NCI-H2107 (cell line): ENCODE measurements at regions not wholly inside any gene's neighbourhood (a gene's known extent, or its start where the extent isn't known, plus 50 kb on each side); places are given as distances from the start of the nearest gene placed in this dataset.

Experiments
- DNase-seq: peaks from one replicate; lab custom pipeline; 2025; lab: John Stamatoyannopoulos, UW

DNA sequence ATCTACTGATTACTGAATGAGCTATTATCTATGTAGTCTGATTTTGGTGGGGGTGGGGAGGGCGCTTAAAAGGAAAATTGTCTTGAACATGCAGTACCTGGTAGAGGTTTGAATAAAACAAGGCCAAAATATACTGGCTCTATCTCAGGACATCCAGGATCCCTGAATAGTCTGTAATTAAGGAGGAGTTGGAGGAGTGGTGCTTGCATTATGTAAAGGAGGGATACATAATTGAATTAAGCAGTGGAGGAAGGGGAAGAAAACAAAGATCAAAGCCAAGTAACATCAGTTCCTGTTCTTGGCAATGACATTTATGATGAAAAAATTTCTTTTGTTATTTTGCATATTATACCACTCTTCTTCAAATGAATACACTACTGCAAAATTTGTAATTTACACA, 539.4 kb upstream of the ZEB2 start:
- DNase-seq = no peak

DNA sequence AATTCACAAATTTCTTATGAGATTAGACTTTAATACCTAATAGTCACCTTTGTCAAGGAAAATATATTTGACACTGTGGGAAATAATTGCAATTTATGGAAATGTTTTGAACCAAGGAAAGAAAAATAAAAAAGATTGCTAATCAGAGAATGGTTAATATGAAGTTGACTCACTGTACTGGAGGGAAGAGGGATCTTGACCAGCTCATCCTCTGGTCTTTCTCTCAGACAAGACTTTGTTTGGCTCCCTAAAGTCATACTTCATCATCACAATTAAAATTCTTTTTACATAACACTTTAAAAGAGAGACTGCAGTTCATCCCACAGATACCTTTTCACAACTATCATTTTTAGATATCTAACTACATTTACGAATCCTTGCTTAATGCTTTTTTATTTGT, 538.5 kb upstream of the ZEB2 start:
- DNase-seq = no peak

DNA sequence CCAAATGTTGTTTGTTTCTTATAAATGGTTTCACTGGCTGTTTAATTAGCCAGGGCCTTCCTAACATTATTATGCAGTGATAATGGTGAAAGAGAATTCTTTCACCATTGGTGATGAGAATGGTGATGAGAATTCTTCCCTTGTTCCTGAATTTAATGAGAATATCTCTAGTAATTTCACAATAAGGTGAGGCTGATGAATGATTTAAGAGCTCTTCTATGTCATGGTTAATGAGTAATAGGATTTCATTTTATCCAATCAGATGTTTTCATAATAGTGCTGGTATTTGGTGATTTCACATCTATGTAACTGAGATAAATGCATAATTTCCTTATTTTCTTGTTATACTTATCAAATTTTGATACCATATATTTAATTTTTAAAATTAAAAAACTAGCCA, 535.7 kb upstream of the ZEB2 start:
- no peak for DNase-seq

DNA sequence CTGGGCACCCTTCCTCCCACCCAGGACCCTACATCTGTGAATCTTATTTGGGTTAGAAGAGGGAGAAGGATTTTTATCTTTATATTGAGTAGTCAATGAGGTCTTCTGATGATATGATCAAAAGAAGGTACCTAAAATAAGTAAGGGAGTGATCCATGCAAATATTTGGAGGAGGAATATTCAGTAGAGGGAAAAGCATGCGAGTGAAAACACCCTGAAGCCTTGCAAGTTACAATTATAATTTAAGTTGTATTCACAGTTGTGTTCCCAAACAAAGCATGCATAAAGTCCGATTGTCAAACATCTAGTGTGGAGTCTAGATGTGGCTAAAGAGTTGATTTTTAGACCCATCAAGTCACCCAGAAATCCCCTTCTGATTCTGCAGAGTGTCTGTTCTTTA, 530.2 kb upstream of the ZEB2 start:
- DNase-seq = no peak

DNA sequence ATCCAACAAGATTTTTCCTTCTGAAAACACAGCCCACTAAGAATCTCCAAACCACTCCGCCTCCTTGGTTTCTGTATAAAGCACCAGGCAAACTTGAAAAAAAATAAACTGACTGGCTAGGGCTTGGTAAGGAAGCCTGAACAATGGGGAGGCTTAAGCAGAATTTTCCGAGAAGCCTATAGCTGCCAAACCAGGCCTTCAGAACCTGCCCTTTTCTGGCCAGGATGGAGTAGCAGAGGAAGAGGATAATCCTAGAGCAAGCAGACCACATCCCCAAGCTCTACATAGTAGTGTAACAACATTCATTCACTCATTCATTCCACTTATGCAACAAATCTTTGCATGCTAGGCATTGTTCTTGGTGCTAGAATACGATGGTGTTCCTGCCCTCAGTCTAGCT, 529.6 kb upstream of the ZEB2 start:
- no peak for DNase-seq

DNA sequence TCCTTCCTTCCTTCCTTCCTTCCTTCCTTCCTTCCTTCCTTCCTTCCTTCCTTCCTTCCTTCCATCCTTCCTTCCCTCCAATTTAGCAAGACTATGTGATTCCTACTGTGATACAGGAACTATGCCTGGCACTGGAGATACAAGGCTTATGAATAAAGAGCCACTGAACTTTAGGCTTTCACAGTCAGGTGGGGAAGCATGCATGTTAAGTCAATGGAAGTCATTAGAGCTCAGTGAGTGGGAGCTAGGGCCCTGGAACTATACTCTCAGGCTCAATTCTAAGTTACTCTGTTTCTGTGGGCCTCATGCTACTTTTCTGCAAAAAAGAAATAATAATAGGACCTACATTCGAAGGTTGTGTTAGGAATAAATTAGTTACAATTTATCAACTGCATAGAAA, 527.6 kb upstream of the ZEB2 start:
- DNase-seq = no peak

DNA sequence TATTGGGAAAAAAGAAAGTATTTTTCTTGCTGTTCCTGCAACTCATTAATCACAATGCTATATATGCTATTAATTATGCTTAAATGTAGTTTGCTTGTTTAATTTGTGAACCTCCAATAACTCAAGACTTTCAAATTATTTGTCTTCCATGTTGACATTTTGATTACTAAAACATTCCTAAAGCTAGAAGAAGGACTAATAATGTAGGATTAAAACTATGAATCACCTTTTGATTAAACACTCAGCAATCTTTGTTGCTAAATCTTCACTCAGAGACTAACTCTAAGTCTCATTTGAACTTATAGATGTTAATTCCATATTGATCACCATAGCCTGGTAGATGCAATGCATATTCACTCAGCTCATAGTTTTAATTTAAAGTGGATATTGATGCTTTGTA, 524.6 kb upstream of the ZEB2 start:
- no peak for DNase-seq

DNA sequence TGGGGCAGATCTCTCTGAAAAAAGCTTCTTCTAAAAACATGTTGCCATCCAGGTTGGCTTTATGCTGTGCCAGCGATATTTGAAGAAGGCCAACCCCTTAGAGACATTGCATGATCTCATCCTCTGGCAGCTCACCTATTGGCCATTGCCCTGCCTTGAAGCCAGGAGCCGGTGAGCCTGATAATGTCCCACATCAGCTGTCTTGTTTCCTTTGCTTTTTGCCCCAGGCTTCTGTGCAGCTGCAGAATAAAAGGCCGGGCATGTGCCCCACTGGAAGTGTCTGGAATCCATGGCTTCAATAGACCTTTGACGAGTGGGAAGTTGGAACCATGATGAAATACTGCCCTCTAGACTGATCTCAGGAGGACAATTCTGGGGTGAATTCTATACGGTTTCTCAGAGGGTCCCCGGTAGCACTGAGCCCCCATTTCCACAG, 523.5 kb upstream of the ZEB2 start:
- no peak for DNase-seq

DNA sequence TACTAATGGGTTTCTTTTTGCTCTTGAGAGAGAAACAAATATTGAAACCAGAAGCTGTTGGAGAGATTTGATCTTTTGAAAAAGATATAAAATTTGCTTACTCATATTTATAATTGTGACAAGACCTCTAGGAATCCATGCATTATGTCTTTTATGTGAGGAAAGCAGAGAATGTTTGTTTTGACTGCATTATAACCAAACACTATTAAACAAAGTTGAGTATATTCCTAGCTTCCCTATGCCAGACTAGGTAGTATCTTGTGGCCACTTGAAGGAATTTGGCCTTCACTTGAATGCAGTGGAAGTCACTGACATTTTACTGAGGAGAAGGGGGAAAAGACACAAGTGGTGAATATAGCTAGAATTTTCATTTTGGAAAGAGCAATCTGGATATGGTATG, 521.8 kb upstream of the ZEB2 start:
- no peak for DNase-seq

DNA sequence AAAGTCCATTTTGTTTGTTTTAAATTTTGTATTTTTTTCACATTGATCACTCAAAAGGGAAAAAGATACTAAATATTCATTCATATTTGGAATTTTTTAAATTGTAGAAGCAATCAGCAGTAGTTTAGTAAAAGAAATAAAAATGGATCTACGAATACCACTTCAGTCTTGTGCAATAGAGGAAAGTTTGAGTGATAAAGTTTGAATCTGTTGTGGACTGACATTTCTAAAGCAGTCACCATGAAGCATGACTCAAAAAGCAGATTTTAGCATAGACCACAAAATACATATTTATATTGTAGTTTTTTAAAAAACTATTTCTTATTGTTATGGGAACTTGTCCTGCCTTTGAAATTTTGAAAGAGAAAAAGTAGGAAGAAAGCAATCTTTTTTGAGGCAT, 520.5 kb upstream of the ZEB2 start:
- no peak for DNase-seq

DNA sequence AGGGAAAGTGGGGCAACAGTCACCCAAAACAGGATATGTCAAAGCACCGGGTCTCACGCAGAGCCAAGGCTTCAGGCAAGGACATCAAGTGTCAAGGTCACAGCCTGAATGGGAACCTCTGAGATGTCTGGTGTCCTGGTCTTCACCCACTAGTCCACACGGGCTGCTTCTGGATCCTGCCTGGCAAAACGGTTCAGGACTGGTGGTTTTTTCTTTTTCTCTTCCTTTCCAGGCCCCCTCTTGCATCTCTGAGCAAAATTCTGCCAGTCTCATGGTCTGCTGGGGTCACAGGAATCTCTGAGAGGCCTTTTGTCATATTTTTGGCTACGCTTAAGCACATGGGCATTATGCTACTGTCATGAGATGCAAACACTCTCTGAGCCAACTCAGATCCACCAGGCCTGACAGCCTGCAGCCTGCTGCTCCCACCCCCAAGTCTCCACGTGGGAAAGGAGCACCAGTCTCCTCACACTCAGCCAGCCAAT, 518.2 kb upstream of the ZEB2 start:
- no peak for DNase-seq

DNA sequence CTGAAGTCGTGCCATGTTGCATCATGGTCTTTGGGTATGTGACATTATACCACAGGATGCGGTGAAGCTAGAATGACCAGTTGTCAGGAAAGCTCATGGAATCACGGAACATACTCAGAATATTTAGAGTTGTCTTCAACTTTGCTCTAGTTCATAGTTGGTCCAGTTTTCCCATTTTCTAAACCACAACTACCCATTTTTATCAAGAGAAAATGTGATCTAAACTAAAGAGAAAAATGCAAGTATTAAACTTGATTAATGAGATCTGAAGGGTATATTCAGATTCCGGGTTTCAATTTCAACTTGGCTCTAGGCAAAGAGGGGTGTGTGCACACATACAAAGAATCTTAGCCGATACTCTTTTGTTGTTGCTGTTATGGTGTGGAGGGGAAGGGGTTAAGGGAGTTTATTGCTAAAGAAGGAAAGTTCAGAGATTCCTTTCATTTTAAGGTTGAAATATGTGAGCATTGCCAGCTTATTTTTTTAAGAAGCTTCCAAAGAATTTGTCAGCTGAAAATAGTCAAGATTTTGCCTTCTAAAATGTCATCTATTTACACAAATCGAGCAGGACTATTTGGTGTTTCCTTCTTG, 516.6 kb upstream of the ZEB2 start:
- no peak for DNase-seq

DNA sequence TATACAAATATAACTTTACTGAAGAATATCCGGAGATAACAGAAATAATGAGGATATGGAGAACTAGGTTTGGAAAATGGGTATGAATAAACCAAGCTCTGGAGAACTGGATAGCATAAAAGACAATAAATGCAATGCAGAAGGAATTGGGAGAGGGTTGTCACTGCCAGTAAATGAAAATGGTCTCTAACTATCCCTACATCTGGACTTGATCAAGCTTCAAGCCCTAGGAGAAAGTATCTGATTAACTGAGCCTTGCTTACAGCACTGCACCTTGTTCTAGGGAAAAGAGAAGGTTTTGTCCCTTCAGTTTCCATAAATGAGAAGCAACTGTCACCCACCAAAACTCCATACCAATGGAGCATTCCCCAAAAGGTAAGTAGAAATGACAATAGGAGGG, 514.6 kb upstream of the ZEB2 start:
- DNase-seq = no peak

DNA sequence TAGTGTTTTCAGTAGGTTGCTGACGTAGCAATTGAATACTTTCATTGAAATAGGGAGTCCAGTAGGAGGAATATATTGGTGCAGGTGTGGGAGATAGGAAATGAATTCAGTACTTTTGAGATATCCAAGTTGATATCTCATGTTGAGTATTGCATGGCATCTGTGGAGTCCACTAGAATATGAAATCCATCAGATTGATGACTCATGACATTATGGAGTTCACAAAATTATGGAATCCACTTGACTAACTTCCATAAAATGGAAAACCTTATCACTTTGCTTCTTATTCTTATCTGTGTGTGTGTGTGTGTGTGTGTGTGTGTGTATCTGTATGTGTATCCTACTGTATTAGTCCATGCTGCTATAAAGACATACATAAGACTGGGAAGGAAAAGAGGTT, 513.5 kb upstream of the ZEB2 start:
- no peak for DNase-seq

DNA sequence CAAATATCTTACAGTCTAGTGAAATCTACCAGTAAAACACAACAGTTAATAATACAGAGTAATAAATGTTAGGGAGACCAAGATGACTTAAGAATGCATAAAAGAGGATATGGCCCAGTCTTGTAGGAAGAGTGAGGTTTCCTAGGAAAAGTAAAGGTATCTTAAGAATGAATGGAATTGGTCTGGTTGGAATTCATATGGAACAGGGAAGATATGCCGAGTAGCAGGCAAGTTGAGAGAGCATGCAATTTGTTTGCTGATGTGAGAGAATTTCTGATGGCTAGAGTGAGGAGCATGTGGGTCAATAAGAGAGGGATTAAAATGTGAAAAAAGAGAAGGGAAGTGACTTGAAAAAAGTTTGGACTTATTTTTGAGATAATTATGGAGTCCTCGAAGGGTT, 512.9 kb upstream of the ZEB2 start:
- no peak for DNase-seq

DNA sequence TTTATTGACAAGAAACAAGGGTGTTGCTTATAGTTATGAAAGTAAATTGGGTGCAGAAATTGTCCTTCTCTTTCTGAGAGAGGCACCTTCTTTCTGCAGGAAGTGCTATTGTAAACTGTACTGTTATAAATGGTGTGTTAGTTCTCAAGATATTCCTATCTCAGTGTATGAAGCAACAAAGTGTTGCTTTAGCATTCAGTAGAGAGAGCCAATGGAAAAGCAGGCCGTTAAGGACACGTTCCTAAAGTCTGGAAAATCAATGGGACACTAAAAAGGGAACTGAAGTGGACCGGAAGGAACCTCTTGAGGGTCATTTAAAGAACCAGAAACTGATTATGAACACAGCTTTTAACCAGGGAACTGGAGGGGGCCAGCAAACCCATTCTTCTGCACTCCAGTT, 510.0 kb upstream of the ZEB2 start:
- no peak for DNase-seq

DNA sequence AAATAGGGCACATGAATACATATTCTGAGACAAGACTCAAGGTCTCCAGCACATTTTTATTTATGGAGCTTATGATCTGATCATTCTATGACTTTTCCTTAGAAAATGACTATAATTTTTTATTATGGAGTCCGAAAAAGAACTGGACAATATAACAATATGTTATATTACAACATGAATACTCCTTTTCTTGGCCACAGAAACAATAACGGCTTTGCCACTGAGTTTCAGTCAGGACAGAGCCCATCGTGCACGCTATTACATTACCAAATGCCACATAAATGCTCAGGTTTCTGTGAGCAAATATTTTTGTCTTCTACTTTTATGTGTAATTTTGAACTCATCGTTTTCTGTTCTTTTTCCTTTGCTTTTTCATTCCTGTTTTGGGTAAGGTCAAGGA, 509.2 kb upstream of the ZEB2 start:
- DNase-seq = no peak

DNA sequence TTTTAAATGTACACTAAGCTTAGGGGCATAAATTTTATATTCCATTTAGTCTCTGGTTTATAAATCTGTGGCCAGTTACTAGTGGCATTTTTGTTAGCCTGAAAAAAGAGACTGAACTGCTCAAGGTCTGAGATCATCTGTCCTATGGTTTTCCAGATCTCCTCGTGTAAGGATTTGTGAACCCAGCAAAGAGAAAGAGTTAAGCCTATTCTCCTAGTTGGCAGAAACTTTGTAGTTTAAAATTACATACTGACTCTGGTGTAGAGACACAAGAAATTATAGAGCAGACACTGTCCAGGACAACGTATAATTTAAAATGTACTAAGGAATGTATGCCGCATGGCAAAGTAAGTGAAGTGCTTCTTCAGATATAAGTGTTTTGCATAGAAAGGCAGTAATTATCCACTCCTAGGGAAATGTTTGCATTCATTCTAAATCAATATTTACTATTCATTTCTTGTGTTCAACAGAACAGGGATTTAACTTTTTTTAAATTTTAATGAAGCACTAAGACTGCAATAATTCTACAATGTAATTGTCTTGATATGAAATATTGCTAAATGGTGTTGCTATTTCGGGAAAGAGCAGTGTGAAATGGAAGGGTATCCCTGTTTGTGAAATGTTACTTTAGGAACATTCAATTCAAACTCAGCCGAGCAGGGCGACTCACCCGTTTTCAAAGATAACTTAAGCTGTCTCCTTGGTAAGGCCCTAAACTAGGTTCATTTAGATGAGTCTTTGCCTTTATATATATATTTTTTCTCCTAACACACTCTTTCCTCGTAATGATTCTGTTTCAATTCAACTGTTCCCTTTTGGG, 508.4 kb upstream of the ZEB2 start:
- DNase-seq = no peak

DNA sequence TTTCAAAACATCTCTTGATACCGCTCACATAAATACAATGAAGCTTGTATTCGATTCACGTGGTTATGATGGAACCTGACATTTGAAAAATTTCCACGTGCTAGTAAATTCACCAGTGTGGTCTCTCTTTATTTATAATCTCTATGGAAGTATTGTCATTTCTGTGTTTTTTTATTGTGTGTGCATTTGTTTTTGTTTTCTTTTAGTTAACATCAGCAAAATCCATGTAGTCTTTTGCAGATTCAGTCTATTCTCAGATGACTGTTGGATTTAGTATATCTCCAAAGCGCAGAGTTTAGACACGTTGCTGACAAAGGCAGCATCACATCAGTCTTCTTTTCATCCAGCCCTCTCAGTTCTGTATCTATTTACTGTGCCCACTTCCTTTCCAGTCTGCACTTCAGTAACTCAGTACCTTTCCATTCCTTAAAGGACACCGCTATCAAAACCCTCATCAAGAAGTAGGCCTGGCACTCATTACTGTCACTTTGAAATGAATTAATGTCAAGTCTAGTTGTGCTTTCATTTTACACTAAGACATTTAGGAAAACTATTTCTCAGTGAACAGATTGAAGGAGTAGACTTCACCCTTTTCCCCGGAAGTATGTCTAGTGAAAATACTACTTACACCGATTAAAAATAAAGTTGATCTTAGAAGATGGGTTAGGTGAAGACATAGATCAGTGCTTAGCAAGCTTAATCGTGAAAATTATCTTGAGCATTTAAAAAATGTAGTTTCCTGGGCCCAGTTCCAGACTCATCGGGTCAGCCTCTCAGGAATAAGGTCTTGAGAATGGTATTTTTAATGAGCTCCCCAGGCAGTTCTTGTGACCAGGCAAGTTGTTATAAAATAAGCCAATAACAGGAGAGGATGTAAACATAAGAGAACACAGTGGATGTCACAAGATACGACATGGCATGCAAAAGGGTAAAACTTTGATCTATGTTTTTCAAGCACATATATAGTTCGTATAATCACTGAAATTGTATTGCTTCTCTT, 506.8 kb upstream of the ZEB2 start:
- no peak for DNase-seq

DNA sequence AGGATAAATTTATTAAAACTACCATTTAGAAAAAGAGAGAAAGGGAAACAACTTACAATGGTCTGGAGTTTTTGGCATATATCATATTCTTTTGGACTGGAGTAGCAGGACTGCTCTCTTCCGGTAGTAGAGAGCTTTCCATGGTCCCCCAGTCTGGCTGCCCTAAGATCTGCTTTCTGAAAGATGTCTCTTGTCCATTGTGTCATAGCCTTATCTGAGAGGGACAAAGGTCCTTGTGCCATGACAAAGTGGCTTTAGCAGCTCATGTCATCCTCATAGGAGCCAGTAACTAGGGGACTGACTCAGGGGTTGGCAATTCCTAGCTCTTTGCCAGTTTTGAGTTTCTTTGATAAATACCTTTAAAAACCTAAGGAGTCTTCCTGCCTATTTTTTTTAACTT, 505.5 kb upstream of the ZEB2 start:
- DNase-seq = no peak

DNA sequence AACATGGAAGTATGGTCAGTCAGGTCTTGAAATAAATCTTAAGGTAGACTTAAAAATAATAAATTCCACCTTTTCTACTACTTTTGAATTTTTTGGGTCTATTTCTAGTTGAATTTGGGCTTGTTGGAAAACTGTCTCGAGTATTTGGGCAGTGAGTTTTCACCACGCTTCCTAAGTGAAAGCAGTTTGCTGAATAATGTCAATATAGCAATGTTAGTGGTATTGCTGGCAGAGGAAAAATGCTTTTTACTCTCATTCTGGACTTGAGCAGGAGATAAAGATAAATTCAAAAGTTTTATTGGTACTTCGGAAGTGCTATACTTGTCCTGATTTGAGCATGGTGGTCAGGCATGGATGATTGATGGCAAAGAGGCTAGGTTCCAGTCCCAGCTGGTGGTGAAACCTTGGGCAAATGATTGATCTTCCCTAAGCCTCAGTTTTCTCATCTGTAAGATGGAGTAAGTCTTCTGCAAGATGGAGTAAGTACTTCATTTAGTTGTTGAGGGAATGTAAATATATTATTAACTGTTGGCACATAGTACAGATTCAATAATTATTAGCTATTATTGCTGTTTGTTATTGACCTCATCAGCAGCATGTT, 503.5 kb upstream of the ZEB2 start:
- DNase-seq = no peak

DNA sequence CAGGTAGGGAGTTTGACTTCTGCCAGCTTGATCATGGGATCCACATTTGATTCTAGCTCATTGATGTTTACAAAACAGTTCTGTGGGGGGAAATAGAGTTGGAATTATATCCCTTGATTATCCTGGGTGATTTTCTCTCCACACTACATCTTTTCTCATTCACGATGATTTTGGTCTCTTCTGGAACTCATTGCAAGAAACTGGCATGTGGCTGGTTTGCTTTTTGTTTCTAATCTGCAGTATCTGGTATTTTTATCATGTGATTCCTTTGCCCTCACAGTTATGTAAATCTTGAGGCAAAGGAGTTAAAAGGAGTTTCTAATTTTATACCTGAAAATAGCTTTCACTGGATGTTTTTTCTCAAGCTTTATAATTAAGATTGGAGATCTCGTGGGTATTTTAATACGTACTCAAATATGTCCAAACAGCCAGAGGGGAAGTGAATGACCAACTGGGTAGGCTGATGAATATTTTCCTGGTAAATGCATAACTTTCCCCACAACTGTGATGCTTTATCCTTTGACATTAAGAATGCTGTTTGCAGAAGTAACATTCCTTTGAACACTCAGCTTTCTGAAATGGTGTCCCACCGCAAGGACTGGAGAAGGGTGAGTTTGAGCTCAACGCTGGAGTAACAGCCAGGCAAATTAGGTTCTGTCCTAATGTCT, 502.9 kb upstream of the ZEB2 start:
- no peak for DNase-seq
